Thyroid gland (tissue), 4 donors: ENCODE measurements at regions not wholly inside any gene's neighbourhood (a gene's known extent, or its start where the extent isn't known, plus 50 kb on each side); places are given as distances from the start of the nearest gene placed in this dataset.

Experiments used
- DNase-seq, 2 donors: peaks; one replicate each; pipeline ENCODE4 v3.0.0-alpha.2; 2019
- H3K27ac ChIP-seq, 3 donors: fragments of 200-600 bp; sonication (generic); 1 replicate in 2 of 3; 2 replicates in 1 of 3; pipeline ENCODE4 v1.5.1; 2016 to 2019; ENCODE audit warnings: mild to moderate bottlenecking in 1 of 3, moderate library complexity in 1 of 3
- H3K27me3 ChIP-seq: fragments of 200-600 bp; sonication (generic); one replicate; pipeline ENCODE4 v1.5.1; 2019
- H3K36me3 ChIP-seq, 2 donors: fragments of 200-600 bp; sonication (generic); one replicate each; pipeline ENCODE4 v1.5.1; 2016 to 2019
- H3K4me1 ChIP-seq, 2 donors: fragments of 200-600 bp; sonication (generic); one replicate each; pipeline ENCODE4 v1.5.1; 2017 to 2019
- H3K4me3 ChIP-seq, 3 donors: fragments of 200-600 bp; sonication (generic); replicated peaks in 1 of 3; 1 replicate in 2 of 3; 2 replicates in 1 of 3; pipeline ENCODE4 v1.5.1; 2016; ENCODE audit warnings: mild to moderate bottlenecking in 1 of 3
- H3K9me3 ChIP-seq: fragments of 200-600 bp; sonication (generic); one replicate; pipeline ENCODE4 v1.5.1; 2017
- POLR2A ChIP-seq, 2 donors: fragments of 450-650 bp; IDR thresholded peaks; one replicate each; pipeline ENCODE4 v1.6.1; 2017; ENCODE audit warnings: antibody characterized with exemption in 2 of 2, mild to moderate bottlenecking in 2 of 2, moderate library complexity in 1 of 2
- WGBS, 2 donors: methylation state at CpG; one replicate each; pipeline ENCODE4 v1.1.5; 2017; 5-methylcytosine and 5-hydroxymethylcytosine counted together
- intact Hi-C: fragments of 100-400 bp; cut with DNase I; formaldehyde crosslinking; loops from one replicate; pipeline ENCODE4 v1.15.1; 2023
- TF ChIP-seq, protein P1 (sequence below), 6 experiments: fragments of 200-600 bp in 3 of 6; fragments of 450-650 bp in 3 of 6; sonication (generic) in 3 of 6; IDR thresholded peaks; one replicate each; pipeline ENCODE4 v1.5.1; 2016 to 2019; ENCODE audit warnings: antibody characterized with exemption in 6 of 6, mild to moderate bottlenecking in 2 of 6, inconsistent platforms in 1 of 6, moderate library complexity in 1 of 6

GRCh38 chr10:20956843-20957242 lies 59.7 kb upstream of the NEBL start:
- Histone ChIP-seq H3K36me3 (no peaks in the 10 kb centered on the region), H3K27me3 (no peaks in the 10 kb centered on the region), H3K4me3 (no peak overlapping the region), H3K4me1 (no peaks in the 10 kb centered on the region), H3K27ac (no peak overlapping the region), H3K9me3 (no peaks in the 10 kb centered on the region)
- intact Hi-C loops: no loop called here
- 78 to 82% methylated on average over 3 of the region's 3 CpGs for WGBS, 2 donors
- no peak for TF ChIP-seq POLR2A (IDR thresholded peaks at IDR 0.05)
- TF ChIP-seq, protein P1, sequence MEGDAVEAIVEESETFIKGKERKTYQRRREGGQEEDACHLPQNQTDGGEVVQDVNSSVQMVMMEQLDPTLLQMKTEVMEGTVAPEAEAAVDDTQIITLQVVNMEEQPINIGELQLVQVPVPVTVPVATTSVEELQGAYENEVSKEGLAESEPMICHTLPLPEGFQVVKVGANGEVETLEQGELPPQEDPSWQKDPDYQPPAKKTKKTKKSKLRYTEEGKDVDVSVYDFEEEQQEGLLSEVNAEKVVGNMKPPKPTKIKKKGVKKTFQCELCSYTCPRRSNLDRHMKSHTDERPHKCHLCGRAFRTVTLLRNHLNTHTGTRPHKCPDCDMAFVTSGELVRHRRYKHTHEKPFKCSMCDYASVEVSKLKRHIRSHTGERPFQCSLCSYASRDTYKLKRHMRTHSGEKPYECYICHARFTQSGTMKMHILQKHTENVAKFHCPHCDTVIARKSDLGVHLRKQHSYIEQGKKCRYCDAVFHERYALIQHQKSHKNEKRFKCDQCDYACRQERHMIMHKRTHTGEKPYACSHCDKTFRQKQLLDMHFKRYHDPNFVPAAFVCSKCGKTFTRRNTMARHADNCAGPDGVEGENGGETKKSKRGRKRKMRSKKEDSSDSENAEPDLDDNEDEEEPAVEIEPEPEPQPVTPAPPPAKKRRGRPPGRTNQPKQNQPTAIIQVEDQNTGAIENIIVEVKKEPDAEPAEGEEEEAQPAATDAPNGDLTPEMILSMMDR (IDR thresholded peaks at IDR 0.05): no peak
- no peak for DNase-seq

- Histone ChIP-seq H3K9me3 (no peaks in the 10 kb centered on the region), H3K27ac (no peak overlapping the region), H3K27me3 (no peaks in the 10 kb centered on the region), H3K36me3 (no peaks in the 10 kb centered on the region), H3K4me1 (no peaks in the 10 kb centered on the region), H3K4me3 (no peak overlapping the region)
- 70% methylated on average over 1 of the region's 1 CpG for WGBS, 2 donors
- TF ChIP-seq, protein P1 (IDR thresholded peaks at IDR 0.05): no peak
- no peak for TF ChIP-seq POLR2A (IDR thresholded peaks at IDR 0.05)
- intact Hi-C loops: no loop called here
- no peak for DNase-seq
Measured at GRCh38 chr10:20955355-20955893, 58.3 kb upstream of the NEBL start.

GRCh38 chr10:20954519-20954918 lies 57.4 kb upstream of the NEBL start:
- TF ChIP-seq, protein P1 (IDR thresholded peaks at IDR 0.05): no peak
- no peak for TF ChIP-seq POLR2A (IDR thresholded peaks at IDR 0.05)
- Histone ChIP-seq H3K9me3 (no peaks in the 10 kb centered on the region), H3K27ac (no peak overlapping the region), H3K36me3 (no peaks in the 10 kb centered on the region), H3K4me3 (no peak overlapping the region), H3K4me1 (no peaks in the 10 kb centered on the region), H3K27me3 (no peaks in the 10 kb centered on the region)
- WGBS, 2 donors: 86 to 89% methylated on average over 5 of the region's 5 CpGs
- no peak for DNase-seq
- intact Hi-C loops: no loop called here

- Histone ChIP-seq H3K27me3 (no peaks in the 10 kb centered on the region), H3K27ac (no peak overlapping the region), H3K4me1 (no peaks in the 10 kb centered on the region), H3K4me3 (no peak overlapping the region), H3K9me3 (no peaks in the 10 kb centered on the region), H3K36me3 (no peaks in the 10 kb centered on the region)
- no peak for DNase-seq
- intact Hi-C loops: no loop called here
- no peak for TF ChIP-seq POLR2A (IDR thresholded peaks at IDR 0.05)
- TF ChIP-seq, protein P1 (IDR thresholded peaks at IDR 0.05): no peak
- WGBS, 2 donors: 94 to 95% methylated on average over 3 of the region's 3 CpGs
Measured at GRCh38 chr10:20953120-20953519, 56.0 kb upstream of the NEBL start.

GRCh38 chr10:20949967-20950366 lies 52.9 kb upstream of the NEBL start:
- Histone ChIP-seq H3K27ac (no peak overlapping the region), H3K36me3 (no peaks in the 10 kb centered on the region), H3K9me3 (no peaks in the 10 kb centered on the region), H3K27me3 (no peaks in the 10 kb centered on the region), H3K4me3 (no peak overlapping the region), H3K4me1 (no peaks in the 10 kb centered on the region)
- intact Hi-C loops: no loop called here
- 84 to 97% methylated on average over 6 of the region's 6 CpGs for WGBS, 2 donors
- no peak for DNase-seq
- TF ChIP-seq, protein P1 (IDR thresholded peaks at IDR 0.05): no peak
- TF ChIP-seq POLR2A (IDR thresholded peaks at IDR 0.05): no peak
